PC-9 (cell line): ENCODE measurements at regions not wholly inside any gene's neighbourhood (a gene's known extent, or its start where the extent isn't known, plus 50 kb on each side); places are given as distances from the start of the nearest gene placed in this dataset.

Source experiments
- BruUV-seq: library from RNA; stranded (reverse); fragments of 400-500 nt; replicated peaks from 2 replicates; lab custom pipeline; 2021; lab: Mats Ljungman, UMichigan
- CTCF ChIA-PET: fragments of 300-600 bp; sonication (Branson Sonifier 250); formaldehyde crosslinking; loops from one replicate; lab custom pipeline; 2022; ENCODE audit warnings: antibody characterized with exemption; lab: Charles Lee
- POLR2A ChIA-PET: fragments of 300-600 bp; sonication (Branson Sonifier 250); formaldehyde crosslinking; loops from one replicate; lab custom pipeline; 2022; ENCODE audit warnings: antibody characterized with exemption; ENCODE audit not compliant: unreplicated experiment; lab: Charles Lee
- DNase-seq, 2 experiments: peaks; one replicate each; pipeline versions ENCODE4 v3.0.0 to v3.0.0-alpha.2; 2015 to 2022; ENCODE audit warnings: mixed read lengths in 1 of 2
- H2AFZ ChIP-seq: fragments of 200-600 bp; sonication (generic); 2 replicates; pipeline ENCODE4 v1.8.1; 2017; ENCODE audit warnings: antibody characterized with exemption
- H3F3A ChIP-seq: fragments of 200-600 bp; sonication (generic); 2 replicates; pipeline ENCODE4 v1.8.1; 2017; ENCODE audit warnings: antibody characterized with exemption, mild to moderate bottlenecking, low read depth; ENCODE audit not compliant: insufficient read depth
- H3K27ac ChIP-seq: fragments of 200-600 bp; sonication (generic); 2 replicates; pipeline ENCODE4 v1.6.1; 2016; ENCODE audit warnings: mixed run types
- H3K27me3 ChIP-seq: fragments of 200-600 bp; sonication (generic); 2 replicates; pipeline ENCODE4 v1.6.1; 2016; ENCODE audit warnings: low read depth, mixed run types; ENCODE audit not compliant: insufficient read depth
- H3K36me3 ChIP-seq: fragments of 200-600 bp; sonication (generic); 2 replicates; pipeline ENCODE4 v1.6.1; 2016; ENCODE audit warnings: low read depth, mixed run types
- H3K4me1 ChIP-seq: fragments of 200-600 bp; sonication (generic); replicated peaks from 2 replicates; pipeline ENCODE4 v1.6.1; 2016; ENCODE audit warnings: mixed run types; ENCODE audit not compliant: insufficient read depth
- H3K4me2 ChIP-seq: fragments of 200-600 bp; sonication (generic); 2 replicates; pipeline ENCODE4 v1.6.1; 2017; ENCODE audit warnings: mixed run types
- H3K4me3 ChIP-seq: fragments of 200-600 bp; sonication (generic); 2 replicates; pipeline ENCODE4 v1.6.1; 2016; ENCODE audit warnings: mixed run types
- H3K79me2 ChIP-seq: fragments of 200-600 bp; sonication (generic); 2 replicates; pipeline ENCODE4 v1.6.1; 2017; ENCODE audit warnings: low read depth, mixed run types
- H3K9me2 ChIP-seq: fragments of 200-600 bp; sonication (generic); 2 replicates; pipeline ENCODE4 v1.8.1; 2017; ENCODE audit warnings: mild to moderate bottlenecking; ENCODE audit not compliant: insufficient read depth
- H3K9me3 ChIP-seq: fragments of 200-600 bp; sonication (generic); 2 replicates; pipeline ENCODE4 v1.8.1; 2016; ENCODE audit warnings: low read depth; ENCODE audit not compliant: insufficient read depth
- H4K20me1 ChIP-seq: fragments of 200-600 bp; sonication (generic); 2 replicates; pipeline ENCODE4 v1.8.1; 2017; ENCODE audit not compliant: insufficient read depth
- CTCF ChIP-seq: fragments of 200-600 bp; sonication (generic); conservative IDR thresholded peaks from 2 replicates; pipeline ENCODE4 v1.6.1; 2017; ENCODE audit warnings: mixed run types, antibody characterized with exemption, mild to moderate bottlenecking, moderate library complexity
- EZH2 ChIP-seq: fragments of 200-600 bp; sonication (generic); IDR thresholded peaks from 2 replicates; pipeline ENCODE4 v1.8.0; 2017; ENCODE audit warnings: antibody characterized with exemption, low read depth
- intact Hi-C: fragments of 100-400 bp; cut with micrococcal nuclease; formaldehyde crosslinking; loops from one replicate; pipeline ENCODE4 v1.10.0; 2022; ENCODE audit not compliant: unreplicated experiment

- Histone ChIP-seq H3K36me3 (no peaks in the 10 kb centered on the region), H3K9me2 (no peaks in the 10 kb centered on the region), H3K27ac (no peak overlapping the region), H3K79me2 (no peaks in the 10 kb centered on the region), H3K27me3 (no peaks in the 10 kb centered on the region), H4K20me1 (no peaks in the 10 kb centered on the region), H3K4me3 (no peak overlapping the region), H3K9me3 (no peaks in the 10 kb centered on the region), H2AFZ (no peak overlapping the region), H3K4me1 (no peaks in the 10 kb centered on the region), H3F3A (no peaks in the 10 kb centered on the region), H3K4me2 (no peak overlapping the region)
- POLR2A ChIA-PET, result no interaction called here
- intact Hi-C loops, result no loop called here
- CTCF ChIA-PET, result no interaction called here
- BruUV-seq, result no TSS peak
- DNase-seq, result no peak
- TF ChIP-seq CTCF (no peak), EZH2 (no peak)
Measured at GRCh38 chr5:128613128-128613527, 75.1 kb upstream of the FBN2 start.

GRCh38 chr5:128613766-128614165 is 75.7 kb upstream of the FBN2 start:
- Histone ChIP-seq H4K20me1 (no peaks in the 10 kb centered on the region), H3F3A (no peaks in the 10 kb centered on the region), H3K9me3 (no peaks in the 10 kb centered on the region), H3K27ac (no peak overlapping the region), H3K79me2 (no peaks in the 10 kb centered on the region), H3K27me3 (no peaks in the 10 kb centered on the region), H3K4me1 (no peaks in the 10 kb centered on the region), H2AFZ (no peak overlapping the region), H3K4me2 (no peak overlapping the region), H3K36me3 (no peaks in the 10 kb centered on the region), H3K4me3 (no peak overlapping the region), H3K9me2 (no peaks in the 10 kb centered on the region)
- DNase-seq, result no peak
- intact Hi-C loops, result no loop called here
- POLR2A ChIA-PET, result no interaction called here
- no peak for TF ChIP-seq CTCF
- no TSS peak for BruUV-seq
- CTCF ChIA-PET, result no interaction called here

- Histone ChIP-seq H2AFZ (no peak overlapping the region), H3K4me2 (no peak overlapping the region), H3K27me3 (no peaks in the 10 kb centered on the region), H3F3A (no peaks in the 10 kb centered on the region), H3K36me3 (no peaks in the 10 kb centered on the region), H3K79me2 (no peaks in the 10 kb centered on the region), H4K20me1 (no peaks in the 10 kb centered on the region), H3K4me3 (no peak overlapping the region), H3K27ac (no peak overlapping the region), H3K9me2 (no peaks in the 10 kb centered on the region), H3K4me1 (no peaks in the 10 kb centered on the region), H3K9me3 (no peaks in the 10 kb centered on the region)
- POLR2A ChIA-PET, result no interaction called here
- CTCF ChIA-PET, result no interaction called here
- no peak for DNase-seq
- BruUV-seq, result no TSS peak
- intact Hi-C loops, result no loop called here
- TF ChIP-seq CTCF (no peak), EZH2 (no peak)
Measured at GRCh38 chr5:128615578-128615977, 77.5 kb upstream of the FBN2 start.
